Activated CD4-positive, alpha-beta T cell treated with anti-CD3 and anti-CD28 coated beads for 48 hours (primary cell): ENCODE measurements at regions not wholly inside any gene's neighbourhood (a gene's known extent, or its start where the extent isn't known, plus 50 kb on each side); places are given as distances from the start of the nearest gene placed in this dataset.

Experiments used
- DNase-seq: peaks from one replicate; pipeline ENCODE4 v3.0.0-alpha.2; 2020

DNA sequence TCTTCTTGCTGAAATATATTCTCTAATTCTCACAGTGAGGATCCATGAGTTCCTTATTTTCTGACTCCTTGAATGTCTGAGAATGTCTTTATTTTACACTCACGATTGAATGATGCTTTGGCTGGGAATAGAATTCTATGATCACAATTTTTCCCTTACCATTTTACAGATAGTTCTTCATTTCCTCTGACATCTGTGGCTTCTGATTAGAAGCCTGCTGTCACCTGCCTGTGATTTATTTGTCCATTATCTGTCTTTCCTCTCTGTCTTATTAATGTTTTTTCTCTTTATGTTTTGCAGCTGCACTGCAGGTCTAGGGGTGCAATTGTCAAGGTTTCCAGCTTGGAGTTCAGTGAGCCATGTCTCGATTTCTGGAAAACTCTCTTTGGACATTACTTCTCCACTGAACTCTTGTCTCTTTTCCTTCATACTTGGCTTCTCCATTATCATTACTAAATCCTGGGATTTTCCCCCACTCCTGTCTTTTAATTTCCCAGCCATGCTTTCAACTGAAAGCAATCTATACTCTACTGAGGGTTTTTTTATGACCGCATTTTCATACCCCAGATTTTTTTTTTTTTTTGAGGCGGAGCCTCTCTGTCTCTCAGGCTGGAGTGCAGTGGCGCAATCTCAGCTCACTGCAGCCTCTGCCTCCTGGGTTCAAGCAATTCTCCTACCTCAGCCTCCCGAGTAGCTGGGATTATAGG, 85.8 kb upstream of the PRNP start:
- DNase-seq = no peak

DNA sequence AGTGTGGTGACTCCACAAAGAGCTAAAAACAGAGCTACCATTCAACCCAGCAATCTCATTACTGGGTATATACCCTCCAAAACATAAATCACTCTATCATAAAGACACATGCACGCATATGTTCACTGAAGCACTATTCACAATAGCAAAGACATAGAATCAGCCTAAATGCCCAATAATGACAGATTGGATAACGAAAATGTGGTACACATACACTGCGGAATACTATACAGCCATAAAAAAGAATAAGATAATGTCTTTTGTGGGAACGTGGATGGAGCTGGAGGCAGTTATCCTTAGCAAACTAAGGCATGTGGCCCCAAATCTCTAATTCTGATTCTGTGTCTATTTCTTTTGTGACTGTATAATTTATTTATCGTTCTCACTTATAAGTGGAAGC, 89.0 kb upstream of the PRNP start:
- no peak for DNase-seq

DNA sequence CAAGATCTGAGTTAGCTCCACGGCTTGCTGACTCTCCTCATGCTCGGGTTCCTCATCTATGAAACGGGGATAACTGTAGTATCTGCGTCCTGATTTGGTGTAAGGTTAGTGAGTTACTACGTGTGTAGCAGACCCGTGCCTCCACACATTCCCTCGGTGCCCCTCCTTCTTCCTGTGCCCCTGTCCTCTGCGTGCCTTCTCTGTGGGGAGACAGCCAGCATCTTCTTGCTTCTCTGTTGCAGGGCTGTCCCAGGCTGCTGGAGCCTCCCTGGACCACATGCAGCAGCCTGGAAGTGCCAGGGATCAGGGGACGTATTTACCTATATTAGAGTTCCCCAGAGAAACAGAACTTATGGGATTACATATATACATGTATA, 93.1 kb upstream of the PRNP start:
- DNase-seq = no peak

DNA sequence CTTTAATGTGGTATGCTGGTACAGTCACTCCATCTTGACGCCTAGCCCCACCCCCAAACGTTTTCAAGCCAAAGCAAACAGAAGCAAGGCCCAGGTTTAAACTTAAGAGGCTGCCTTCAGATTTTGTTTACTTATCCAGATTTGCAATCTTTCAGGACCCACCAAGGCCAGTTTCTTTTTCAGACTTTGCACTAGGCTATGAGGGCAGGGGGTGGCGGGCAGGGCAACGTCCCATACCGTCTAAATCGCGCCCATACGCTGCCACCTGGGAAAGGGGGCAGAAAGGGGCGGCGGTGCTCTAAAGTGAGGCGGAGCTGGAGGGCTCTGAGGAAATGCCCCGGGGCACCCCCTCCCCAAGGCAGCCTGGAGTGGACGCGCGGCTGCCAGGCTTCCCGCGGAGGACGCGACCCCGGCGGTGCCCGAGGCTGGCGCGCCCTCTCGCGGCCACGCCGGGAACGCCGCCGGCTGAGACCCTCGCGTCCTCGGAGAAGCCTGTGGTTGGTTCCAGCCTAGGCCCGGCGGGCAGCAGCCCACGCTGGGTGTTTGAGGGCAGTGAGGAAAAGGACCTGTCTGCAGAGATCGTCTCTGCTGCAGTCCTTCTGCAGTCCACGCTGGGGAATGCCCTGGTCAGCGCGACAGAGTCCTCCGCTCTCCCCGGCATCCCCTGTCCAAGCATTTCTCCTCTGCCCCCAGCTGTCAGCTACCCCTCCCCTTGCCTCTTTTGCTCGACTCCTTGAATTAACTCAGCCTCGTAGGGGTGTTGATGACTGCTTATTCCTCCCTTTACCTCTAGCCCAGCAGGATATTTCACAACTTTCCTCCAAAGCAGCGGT, 93.7 kb upstream of the PRNP start:
- DNase-seq = peak; percentile 63

DNA sequence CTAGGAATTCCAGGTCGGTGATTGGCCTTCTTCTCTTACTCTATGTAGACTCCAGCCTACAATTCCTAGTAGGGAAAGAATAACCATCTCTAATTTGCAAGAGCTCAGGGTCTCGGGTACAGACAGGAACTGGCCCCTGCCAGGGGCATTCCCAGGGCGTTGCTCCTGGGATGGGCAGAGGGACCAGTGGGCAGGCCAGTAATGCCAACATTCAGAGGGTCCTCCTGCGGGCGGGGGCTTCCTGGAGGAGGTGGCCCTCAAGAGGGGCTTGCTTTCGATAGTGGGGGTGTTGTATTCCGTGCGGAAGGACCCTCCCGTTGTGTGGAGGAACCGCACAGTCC, 94.3 kb upstream of the PRNP start:
- DNase-seq = no peak

DNA sequence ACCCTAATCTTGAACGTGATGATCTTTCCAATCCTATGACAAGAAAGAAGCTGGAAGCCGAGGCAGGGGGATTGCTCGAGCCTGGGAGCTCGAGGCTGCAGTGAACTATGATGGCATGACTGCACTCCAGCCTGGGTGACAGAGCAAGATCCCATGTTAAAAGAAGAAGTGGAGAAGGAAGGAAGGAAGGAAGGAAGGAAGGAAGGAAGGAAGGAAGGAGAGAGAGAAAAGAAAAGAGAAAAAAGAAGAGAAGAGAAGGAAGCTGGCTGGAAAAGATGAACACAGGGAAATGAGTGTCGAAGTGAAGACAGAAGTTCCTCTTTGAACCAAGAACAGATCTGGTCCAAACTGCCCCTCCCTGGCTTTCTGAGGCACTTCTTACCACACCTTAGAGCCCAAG, 100.5 kb upstream of the PRNP start:
- no peak for DNase-seq

DNA sequence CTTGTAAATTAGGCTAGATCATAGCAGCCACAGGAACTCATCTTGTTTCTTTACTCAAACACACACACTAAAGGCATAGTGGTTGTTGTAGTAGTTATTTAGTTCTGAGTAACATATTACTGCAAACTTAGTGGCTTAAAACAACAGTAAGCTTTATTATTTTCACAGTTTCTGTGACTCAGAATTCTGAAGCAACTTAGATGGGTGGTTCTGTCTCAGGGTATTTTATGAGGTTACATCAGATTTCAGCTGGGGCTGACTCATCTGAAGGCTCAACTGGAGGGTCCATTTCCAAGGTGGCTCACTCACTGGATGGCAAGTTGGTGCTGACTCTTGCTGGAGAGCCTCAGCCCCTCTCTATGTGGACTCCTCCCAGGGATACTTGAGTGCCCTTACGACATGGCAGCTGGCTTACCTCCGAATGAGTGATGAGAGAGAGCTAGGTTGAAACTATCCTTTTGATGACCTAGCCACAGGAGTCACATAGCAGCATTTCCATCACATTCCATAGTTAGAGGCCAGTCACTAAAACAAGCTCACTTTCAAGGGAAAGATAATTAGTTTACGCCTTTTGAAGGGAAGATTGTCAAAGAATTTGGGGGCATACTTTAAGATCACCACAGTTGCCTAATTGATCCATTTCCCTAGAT, 101.0 kb upstream of the PRNP start:
- DNase-seq = no peak

DNA sequence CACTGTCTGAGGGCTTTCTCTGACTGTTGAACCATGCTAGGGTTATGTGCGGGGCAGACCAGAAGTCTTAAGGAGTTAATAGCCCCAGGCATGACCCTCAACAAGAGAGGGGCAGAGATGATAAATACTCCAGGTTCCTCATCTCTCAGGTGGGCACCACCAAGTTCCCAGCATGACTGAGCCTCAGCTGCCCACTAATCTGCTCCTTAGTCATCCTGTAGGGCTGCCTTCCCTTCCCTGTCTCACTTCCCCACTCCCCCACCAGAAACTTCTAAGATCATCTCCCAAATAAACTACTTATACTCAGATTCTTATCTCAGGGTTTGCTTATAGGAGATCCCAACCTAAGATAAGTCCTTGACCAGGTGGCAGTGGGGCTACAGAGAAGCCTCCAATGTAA, 101.7 kb upstream of the PRNP start:
- DNase-seq = no peak

DNA sequence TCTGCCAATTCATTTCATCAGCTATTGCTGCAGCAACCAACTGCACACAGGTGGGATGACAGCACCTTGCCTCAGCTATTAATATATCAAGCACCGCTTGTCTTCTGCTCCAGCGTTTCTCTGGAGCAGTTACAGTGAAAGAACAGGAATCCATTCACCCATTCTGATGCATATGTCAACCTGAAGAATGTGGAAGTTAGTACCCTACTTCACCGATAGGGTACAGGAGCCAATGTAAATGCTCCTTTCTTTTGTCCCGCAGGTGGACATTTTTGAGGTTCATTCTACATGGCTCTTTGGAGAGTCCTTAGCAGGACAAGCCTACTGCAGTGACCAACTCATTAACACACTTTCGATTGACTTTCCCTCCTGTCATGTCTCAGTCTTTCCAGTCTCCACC, 104.4 kb upstream of the PRNP start:
- DNase-seq = no peak

DNA sequence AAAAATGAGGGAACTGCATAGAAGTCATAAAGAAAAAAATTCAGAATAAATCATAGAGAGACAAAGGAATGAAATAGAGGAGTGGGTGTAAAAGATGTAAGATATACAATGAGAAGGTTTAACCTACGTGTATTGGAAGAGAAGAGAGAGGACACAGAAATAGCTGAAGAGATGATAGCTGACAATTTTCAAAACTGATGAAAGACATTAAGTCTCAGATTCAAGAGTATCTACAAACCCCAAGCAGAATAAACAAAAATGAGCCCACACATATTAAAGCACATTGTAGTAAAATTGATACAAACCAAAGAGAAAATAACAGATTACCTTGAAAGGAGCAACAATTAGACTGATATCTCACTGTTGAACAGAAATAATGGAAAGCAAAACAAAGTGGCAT, 107.9 kb upstream of the PRNP start:
- DNase-seq = no peak

DNA sequence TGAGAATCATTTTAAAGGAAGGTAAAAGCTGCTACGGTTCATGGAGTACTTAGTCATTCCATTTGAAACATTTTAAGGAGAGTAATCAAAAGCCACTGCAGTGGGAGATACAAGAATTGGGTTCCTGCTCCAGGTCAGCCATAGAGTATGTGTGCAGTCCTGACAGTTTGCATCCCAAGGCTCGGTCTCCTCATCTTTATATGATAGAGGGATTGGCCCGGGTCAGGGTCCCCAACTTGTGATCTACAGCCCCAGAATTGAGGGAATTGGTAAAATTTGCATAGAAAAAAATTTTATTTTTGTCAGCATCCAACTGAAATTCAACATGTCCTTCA, 111.9 kb upstream of the PRNP start:
- no peak for DNase-seq

DNA sequence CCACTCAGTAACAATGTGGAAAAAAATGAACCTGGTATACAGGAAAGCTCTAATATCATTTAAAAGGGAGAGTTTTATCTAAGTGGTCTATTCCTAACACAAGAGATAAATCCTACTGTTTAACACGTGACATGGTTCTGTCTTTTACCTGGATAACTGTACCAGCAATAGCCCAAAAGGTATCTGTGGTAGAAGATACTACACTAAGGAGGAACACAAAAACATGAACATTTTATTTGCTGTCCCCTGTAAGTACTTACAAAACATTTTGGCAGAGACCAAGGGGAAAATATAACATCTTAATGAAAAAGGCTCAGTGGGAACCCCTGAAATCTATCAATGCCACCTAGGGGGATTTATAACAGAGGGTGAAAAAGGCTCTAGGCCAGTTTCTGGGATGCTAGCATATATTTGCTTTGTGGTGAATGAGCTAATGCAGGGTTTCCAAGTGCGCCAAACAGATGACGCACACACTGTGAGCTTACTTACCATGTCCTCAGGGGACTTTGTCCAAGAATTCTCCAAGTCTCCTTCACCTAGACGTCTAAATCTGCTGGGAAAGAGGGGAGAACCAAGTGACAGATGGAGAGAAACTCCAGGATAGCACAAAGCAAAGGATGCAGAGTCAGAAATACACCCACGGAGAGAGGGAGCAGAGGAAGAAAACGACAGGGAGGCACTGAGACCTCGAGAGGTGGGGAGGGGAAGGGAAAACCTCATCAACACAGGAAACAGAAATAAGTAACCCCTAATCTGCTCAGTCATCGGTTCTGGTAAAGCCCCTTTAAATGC, 112.5 kb upstream of the PRNP start:
- no peak for DNase-seq

DNA sequence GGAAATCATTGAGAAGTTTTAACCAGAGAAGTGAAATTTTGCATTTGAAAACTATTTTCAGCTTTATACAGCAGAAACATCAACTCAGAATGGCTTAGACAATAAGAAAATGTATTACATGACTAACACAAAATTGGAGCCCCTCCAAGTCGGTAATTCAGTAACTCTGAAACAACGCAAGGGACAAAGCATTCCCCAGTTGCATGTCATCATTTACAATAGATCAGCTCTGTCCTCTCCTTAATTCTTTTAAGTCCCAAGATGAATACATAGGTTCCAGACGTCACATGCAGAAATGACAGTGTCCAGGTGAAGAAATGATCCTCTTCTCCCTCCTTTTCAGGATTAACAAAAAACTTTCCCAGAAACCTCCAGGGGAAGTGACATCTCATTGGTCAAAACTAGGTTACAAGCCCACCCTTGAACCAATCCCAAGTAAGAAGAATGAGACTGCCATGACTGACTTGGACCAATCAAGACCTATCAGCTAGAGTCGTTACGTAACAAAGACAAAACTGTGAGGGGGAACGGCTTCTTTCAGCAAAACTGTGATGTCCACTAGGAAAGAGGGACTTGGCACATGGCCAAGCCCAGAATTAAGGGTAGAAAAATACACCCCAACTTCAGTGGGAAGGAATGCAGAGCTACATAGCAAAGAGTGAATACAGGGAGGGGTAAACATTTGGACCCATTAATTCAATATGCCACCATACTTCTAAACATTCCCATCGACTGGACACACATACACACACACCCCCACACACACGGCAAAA, 114.3 kb upstream of the PRNP start:
- DNase-seq = no peak

DNA sequence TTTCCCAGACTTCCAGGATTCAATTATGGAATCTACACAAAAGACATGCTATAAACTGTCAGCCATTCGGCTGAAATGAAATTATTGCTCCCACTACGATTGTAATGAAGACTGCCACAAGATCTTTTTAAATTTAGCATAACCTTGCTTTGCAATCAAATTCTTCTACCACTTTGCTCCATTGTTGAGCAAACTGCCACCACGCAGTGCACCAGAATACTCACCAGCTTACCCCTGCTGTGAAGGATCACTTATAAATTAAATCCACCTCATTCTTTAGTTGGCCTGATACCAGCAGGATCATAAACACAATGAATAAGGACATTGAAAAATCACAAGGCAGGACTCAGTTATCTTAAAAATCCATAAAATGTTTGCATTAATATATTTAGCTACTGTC, 116.4 kb upstream of the PRNP start:
- DNase-seq = no peak

DNA sequence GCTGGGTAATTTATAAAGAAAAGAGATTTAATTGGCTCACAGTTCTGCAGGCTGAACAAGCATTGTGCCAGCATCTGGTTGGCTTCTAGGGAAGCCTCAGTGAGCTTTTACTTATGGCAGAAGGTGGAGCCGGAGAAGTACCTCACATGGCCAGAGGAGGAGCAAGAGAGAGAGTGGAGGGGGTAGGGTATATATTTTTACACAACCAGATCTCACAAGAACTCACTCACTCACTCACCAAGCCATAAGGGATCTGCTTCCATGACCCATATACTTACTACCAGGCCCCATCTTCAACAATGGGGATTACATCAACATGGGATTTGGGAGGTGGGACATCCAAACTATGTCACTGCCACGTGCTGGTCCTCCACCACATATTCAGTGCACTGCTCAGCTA, 117.2 kb upstream of the PRNP start:
- DNase-seq = peak; percentile 11

DNA sequence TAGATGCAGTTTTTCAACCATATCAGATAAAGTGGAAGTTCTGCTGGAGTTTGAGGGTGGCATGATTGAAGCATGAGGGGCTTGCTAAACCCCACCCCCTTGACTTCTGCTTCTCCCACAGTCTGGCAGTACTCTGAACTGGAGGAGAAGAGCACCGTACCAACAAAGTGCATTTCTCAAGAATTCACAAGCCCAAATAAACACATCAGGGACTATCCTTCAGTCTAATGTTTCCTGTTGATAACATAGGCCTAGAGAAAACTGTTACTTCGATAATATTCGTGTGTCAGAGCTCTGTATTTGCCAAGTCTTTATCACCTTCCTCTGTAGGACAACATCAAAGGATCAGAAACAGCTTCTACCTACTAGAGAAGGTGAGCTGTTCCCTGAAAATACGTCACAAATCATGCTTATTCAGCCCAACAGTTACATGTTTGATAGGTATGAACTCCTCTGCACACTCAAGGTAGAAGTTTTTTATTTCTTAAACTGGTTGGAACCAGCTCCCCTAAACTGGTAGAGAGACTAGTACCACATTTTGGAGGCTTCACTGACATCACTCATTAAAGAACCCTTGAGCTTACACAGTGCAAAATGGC, 117.8 kb upstream of the PRNP start:
- no peak for DNase-seq

DNA sequence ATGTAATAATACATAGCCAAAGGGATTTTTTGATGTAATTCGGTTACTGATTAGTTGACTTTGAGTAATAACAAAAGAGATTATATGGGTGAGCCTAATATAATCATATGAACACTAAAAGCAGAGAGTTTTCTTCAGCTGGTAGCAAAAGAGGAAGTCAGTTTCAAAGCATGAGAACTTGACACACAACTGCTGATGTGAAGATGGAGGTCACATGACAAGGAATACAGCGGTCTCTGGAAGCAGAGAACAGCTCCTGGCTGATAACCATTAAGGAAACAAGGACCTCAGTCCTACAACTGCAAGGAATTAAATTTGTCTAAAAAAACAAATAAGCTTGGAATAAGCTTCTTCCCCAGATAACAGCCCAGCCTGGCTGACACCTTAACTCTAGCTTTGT, 119.1 kb upstream of the PRNP start:
- DNase-seq = no peak

DNA sequence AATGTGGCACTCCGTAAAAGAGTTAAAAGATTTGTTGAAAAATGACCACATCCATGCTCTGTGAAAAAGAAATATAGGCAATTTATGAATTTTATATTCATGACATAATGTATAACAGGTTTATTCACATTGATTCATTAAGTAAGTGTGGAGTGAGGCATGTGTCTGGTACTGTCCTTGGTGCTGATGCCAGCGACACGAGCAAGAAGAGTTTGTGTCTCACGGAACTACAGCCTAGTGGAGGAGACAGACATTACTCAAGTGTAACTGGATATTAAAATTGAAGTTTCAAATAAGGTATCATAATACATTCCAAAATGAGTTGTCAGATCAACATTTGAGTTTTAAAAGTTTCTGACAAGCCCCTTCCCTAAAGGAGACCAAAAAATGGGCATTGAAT, 122.7 kb upstream of the PRNP start:
- DNase-seq = peak; percentile 33

DNA sequence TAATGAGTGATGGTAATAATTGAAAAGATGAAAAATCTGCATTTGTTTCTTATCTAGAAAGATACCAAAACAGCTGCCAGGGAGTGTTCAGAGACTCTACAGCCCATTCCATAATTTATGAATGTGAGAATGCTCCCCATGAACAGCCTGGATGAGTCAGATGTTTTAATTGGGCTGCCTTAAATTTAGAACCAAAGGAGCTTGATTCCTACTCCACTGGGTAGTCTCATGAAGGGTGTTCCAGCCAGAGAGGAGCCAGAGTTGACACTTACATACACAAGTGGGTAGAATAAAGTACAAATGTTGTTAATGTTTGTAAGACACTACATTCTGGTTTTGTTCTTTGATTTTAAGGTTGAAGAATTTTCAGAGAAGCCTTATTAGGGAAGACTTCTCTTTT, 123.2 kb upstream of the PRNP start:
- no peak for DNase-seq

DNA sequence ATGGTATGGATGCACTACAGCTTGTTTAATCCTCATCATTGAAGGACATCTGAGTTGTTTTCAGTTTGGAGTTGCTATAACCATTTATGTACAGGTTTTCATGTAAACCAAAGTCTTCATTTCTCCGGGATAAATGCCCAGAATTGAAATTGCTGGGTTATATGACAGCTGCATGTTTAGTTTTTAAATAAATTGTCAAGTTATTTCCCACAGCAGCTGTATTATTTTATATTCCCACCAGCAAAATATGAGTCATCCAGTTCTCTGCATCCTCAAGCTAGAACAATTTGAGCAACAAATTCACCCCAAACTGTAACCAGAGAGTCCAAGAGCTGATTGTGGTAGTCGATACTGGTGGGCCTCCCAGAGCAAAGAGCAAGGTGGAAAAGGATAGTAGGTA, 125.6 kb upstream of the PRNP start:
- DNase-seq = no peak

DNA sequence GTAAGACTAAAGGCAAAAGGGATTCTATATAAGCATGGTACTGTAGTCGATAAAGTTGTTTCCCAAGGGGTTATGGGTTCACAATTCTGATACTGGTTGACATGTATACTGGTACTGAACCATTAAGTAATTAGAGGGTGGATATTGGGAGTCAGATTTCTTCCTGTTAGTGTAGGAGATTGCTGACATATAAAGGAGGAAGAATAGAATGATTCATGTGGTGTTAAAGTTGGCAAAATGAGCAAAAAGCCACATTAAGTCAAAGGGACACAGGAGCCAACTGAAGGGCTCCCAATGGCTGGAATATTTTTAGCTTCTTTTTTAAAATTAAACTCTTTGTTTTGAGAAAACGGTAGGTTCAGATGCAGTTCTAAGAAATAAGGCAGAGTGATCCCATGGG, 126.3 kb upstream of the PRNP start:
- DNase-seq = no peak

DNA sequence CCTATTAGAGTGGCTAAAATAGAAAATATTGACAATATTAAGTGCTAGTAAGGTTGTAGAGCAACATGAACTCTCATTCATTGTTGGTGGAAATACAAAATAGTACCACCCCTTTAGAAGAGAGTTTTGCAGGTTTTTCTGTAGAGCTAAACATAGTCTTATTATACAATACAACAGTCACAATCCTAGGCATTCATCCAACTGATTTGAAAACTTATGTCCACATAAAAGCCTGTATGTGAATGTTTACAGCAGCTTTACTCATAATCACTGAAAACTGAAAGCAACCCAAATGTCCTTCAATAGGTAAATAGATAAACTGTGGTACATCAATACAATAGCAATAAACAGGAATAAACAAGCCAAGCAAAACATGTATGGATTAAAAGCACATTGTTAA, 127.2 kb upstream of the PRNP start:
- DNase-seq = no peak

DNA sequence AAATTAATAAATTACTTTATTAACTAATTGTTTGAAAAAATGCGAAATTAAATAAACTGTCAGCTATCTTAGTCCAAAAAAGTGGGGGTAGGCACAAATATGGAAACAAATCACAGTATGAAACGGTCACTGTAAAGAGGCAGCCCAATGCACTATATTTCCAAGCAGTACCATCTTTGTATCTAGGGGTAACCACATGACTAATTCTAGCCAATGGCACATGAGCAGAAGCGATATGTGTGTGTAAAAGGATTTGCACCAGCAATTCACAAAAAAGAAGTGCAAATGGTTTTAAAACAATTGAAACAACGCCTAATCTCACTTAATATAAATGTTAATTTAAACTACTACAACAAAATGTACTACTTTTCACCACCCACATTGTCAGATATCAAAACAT, 129.5 kb upstream of the PRNP start:
- DNase-seq = no peak
